ACC112 (cell line): ENCODE measurements at regions not wholly inside any gene's neighbourhood (a gene's known extent, or its start where the extent isn't known, plus 50 kb on each side); places are given as distances from the start of the nearest gene placed in this dataset.

ENCODE experiments used
- H2AFZ ChIP-seq: fragments of 200-600 bp; sonication (generic); one replicate; pipeline ENCODE4 v1.6.0; 2017; ENCODE audit warnings: antibody characterized with exemption, low read length; ENCODE audit not compliant: unreplicated experiment
- H3K27ac ChIP-seq: fragments of 200-600 bp; sonication (generic); 2 replicates; pipeline ENCODE4 v1.5.1; 2014; ENCODE audit warnings: low read depth, mild to moderate bottlenecking, antibody characterized with exemption, low read length, moderate library complexity
- H3K27me3 ChIP-seq: fragments of 200-600 bp; sonication (generic); 2 replicates; pipeline ENCODE4 v1.6.1; 2014; ENCODE audit warnings: mild to moderate bottlenecking, antibody characterized with exemption, low read length, moderate library complexity, mixed read lengths; ENCODE audit not compliant: insufficient read depth
- H3K36me3 ChIP-seq: fragments of 200-600 bp; sonication (generic); 2 replicates; pipeline ENCODE4 v1.6.1; 2016; ENCODE audit warnings: mild to moderate bottlenecking, antibody characterized with exemption, low read length, moderate library complexity, mixed read lengths; ENCODE audit not compliant: insufficient read depth
- H3K4me1 ChIP-seq: fragments of 200-600 bp; sonication (generic); one replicate; pipeline ENCODE4 v1.6.1; 2016; ENCODE audit warnings: low read length, mixed read lengths; ENCODE audit not compliant: insufficient read depth, unreplicated experiment, control insufficient read depth
- H3K4me3 ChIP-seq: fragments of 200-600 bp; sonication (generic); 2 replicates; pipeline ENCODE4 v1.5.1; 2014; ENCODE audit warnings: mild to moderate bottlenecking, low read depth, low read length
- H3K79me2 ChIP-seq: fragments of 200-600 bp; sonication (generic); one replicate; pipeline ENCODE4 v1.6.0; 2016; ENCODE audit warnings: low read length; ENCODE audit not compliant: control insufficient read depth, unreplicated experiment, insufficient read depth

DNA sequence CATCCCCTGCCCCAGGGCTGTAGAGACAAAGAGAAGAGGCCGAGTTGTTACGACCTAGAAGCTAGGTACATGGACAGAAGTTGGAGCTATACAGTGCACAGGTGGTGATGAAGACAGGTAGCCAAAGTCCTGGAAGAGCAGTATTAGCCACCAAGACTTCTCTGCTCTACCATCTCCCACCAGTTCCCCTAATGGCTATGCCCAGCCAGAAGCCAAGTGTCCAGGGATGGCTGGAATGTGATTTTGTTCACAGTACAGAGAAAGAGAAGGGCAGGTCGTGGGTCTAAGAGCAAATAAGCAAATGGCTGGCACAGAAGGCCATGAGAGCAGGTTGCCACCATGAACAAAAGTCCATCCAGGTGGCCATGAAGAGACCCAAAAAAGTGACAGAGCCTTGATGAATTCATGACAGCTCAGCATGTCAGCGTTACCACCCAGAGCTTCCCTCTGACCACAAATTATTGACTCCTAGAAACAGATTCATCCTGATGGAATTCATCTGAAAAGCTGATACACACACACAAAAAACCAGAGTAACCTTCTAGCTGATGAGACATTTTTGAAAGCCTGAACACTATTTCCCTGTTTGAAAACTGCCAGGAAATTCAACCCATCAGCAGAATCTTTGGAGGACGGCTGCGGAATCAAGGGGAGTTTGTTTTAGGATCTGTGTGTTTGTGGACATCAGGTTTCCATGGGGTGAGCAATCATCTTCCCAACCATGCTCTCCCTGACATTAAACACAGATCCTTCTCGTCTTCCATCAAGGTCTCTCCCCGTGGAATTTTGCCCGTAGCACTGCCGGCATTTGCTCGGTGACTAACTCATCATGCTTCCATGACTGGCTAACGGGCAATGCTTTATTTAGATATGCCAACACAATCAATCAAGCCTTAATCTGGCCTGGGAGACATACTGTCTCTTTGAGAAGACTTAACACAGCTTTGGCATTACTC, 906.7 kb upstream of the AUTS2 start:
- H3K36me3 ChIP-seq: no peaks in the 10 kb centered on the region
- H3K4me3 ChIP-seq: no peak overlapping the region
- H3K79me2 ChIP-seq: no peaks in the 10 kb centered on the region
- peak overlapping the region; percentile 86 for H3K27ac ChIP-seq
- no peaks in the 10 kb centered on the region for H3K27me3 ChIP-seq
- H2AFZ ChIP-seq: no peak overlapping the region
- H3K4me1 ChIP-seq: peaks cover 7% of the 10 kb centered on the region

GRCh38 chr7:68692511-68692910, 905.8 kb upstream of the AUTS2 start:
- Histone ChIP-seq H3K36me3 (no peaks in the 10 kb centered on the region), H3K27ac (peak overlapping the region; percentile 86), H3K27me3 (no peaks in the 10 kb centered on the region), H2AFZ (no peak overlapping the region), H3K4me1 (peaks cover 7% of the 10 kb centered on the region), H3K79me2 (no peaks in the 10 kb centered on the region), H3K4me3 (no peak overlapping the region)

DNA sequence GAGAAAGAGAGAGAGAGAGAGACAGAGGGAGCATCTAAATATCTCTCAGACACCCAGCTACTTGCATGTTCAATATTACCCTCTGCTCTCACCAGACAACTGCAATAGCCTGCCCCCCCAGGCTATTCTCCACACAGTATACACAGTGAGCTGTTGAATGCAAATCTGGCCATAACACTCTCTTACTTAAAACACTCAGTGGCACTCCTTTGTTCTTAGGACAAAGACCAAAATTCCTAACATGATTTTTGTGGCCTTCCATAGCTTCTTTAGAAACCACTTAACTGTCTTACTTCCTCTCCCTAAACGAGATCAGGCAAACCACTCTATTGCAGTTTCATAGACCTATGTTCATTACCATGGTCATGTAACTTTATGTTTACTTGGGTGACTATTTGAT, 903.6 kb upstream of the AUTS2 start:
- Histone ChIP-seq H3K36me3 (no peaks in the 10 kb centered on the region), H3K4me3 (no peak overlapping the region), H3K4me1 (peaks cover 8% of the 10 kb centered on the region), H3K27me3 (no peaks in the 10 kb centered on the region), H3K27ac (no peak overlapping the region), H3K79me2 (no peaks in the 10 kb centered on the region), H2AFZ (no peak overlapping the region)

GRCh38 chr7:68697796-68698280, 900.4 kb upstream of the AUTS2 start:
- H2AFZ ChIP-seq: no peak overlapping the region
- H3K4me1 ChIP-seq: peaks cover 4% of the 10 kb centered on the region
- H3K36me3 ChIP-seq: no peaks in the 10 kb centered on the region
- H3K4me3 ChIP-seq: no peak overlapping the region
- H3K79me2 ChIP-seq: no peaks in the 10 kb centered on the region
- H3K27me3 ChIP-seq: no peaks in the 10 kb centered on the region
- H3K27ac ChIP-seq: no peak overlapping the region

DNA sequence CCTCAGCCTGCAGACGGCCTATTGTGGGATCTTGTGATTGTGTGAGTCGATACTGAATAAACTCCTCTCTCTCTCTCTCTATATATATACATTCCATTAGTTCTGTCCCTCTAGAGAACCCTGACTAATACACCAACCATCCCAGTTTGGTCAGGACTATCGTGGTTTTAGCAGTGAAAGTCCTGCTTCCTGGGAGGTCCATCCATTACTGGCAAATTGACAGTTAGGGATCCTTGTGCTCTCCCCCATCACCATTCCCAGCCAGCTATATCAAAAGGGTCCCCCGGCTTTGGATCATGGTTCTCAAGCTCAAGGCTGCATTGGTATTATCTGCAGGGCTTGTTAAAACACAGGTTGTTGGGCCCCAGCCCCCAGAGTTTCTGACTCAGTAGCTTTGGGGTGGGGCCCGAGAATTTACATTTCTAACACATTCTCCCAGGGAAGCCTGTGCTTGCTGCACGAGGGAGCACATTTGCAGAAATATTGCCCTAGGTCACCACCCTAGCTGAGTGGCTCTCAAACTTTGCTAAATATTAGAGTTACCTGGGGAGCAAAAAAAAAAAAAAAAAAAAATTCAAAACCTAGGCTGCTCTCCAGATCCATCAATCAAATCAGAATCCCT, 899.1 kb upstream of the AUTS2 start:
- H3K79me2 ChIP-seq: no peaks in the 10 kb centered on the region
- no peaks in the 10 kb centered on the region for H3K36me3 ChIP-seq
- H3K4me3 ChIP-seq: no peak overlapping the region
- no peaks in the 10 kb centered on the region for H3K27me3 ChIP-seq
- H3K27ac ChIP-seq: peak overlapping the region; percentile 65
- H2AFZ ChIP-seq: no peak overlapping the region
- peaks cover 4% of the 10 kb centered on the region for H3K4me1 ChIP-seq

DNA sequence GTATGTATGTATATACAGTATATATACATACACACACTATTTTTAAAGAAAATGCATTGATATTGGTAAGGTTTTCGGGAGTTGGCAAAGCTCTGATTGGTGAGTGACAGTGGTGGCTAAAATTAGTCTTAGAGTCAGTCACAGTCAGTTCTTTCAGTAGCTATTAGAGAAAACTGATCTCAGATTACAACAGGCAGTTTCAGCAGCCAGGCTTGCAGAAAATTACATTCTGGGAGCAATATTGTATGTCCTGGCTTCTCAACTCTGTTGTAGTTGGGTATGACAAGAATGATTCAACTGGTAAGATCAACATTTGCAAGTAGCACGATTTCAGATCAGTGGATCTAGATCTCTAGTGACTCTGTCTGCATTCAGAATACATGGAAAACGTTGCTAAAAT, 897.9 kb upstream of the AUTS2 start:
- H3K4me1 ChIP-seq: peaks cover 4% of the 10 kb centered on the region

GRCh38 chr7:68706291-68706690, 892.0 kb upstream of the AUTS2 start:
- Histone ChIP-seq H3K4me3 (no peak overlapping the region), H3K79me2 (no peaks in the 10 kb centered on the region), H3K36me3 (no peaks in the 10 kb centered on the region), H2AFZ (no peak overlapping the region), H3K4me1 (no peaks in the 10 kb centered on the region), H3K27ac (peak overlapping the region; percentile 85), H3K27me3 (no peaks in the 10 kb centered on the region)

More for the DNA sequence above, 897.9 kb upstream of the AUTS2 start:
- Histone ChIP-seq H2AFZ (no peak overlapping the region), H3K4me3 (no peak overlapping the region), H3K79me2 (no peaks in the 10 kb centered on the region), H3K27ac (peak overlapping the region; percentile 65), H3K36me3 (no peaks in the 10 kb centered on the region), H3K27me3 (no peaks in the 10 kb centered on the region)

DNA sequence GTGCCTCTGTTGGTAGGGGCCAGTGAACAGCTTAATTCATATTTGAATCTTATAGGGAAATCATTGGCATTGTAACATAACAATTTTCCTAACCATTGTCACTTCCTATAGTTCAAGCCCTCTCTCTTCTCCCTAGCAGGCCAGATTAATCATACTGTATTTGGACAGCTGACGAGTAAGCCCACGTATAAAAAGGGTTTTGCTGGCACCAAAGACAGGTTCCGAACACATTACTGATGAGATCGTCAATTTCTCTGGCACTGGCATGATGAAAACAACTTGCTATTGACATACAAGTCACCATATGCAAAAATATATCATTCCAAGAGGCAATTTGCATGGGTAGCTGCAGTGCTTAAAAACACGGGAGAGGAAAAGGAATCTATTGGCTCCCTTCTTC, 891.1 kb upstream of the AUTS2 start:
- Histone ChIP-seq H3K4me3 (no peak overlapping the region), H3K27ac (peak overlapping the region; percentile 85), H3K36me3 (no peaks in the 10 kb centered on the region), H3K27me3 (no peaks in the 10 kb centered on the region), H3K4me1 (no peaks in the 10 kb centered on the region), H2AFZ (no peak overlapping the region), H3K79me2 (no peaks in the 10 kb centered on the region)

GRCh38 chr7:68707958-68708357, 890.3 kb upstream of the AUTS2 start:
- no peak overlapping the region for H3K4me3 ChIP-seq
- no peak overlapping the region for H3K27ac ChIP-seq
- H3K27me3 ChIP-seq: no peaks in the 10 kb centered on the region
- H2AFZ ChIP-seq: no peak overlapping the region
- H3K79me2 ChIP-seq: no peaks in the 10 kb centered on the region
- H3K4me1 ChIP-seq: no peaks in the 10 kb centered on the region
- H3K36me3 ChIP-seq: no peaks in the 10 kb centered on the region

- no peak overlapping the region for H3K4me3 ChIP-seq
- no peak overlapping the region for H3K27ac ChIP-seq
- no peaks in the 10 kb centered on the region for H3K36me3 ChIP-seq
- H3K79me2 ChIP-seq: no peaks in the 10 kb centered on the region
- H3K4me1 ChIP-seq: no peaks in the 10 kb centered on the region
- H2AFZ ChIP-seq: no peak overlapping the region
- H3K27me3 ChIP-seq: no peaks in the 10 kb centered on the region
Observed at GRCh38 chr7:68712956-68713495, 885.2 kb upstream of the AUTS2 start.
